ENCODE measurements at regions not wholly inside any gene's neighbourhood (a gene's known extent, or its start where the extent isn't known, plus 50 kb on each side); places are given as distances from the start of the nearest gene placed in this dataset.

DNA sequence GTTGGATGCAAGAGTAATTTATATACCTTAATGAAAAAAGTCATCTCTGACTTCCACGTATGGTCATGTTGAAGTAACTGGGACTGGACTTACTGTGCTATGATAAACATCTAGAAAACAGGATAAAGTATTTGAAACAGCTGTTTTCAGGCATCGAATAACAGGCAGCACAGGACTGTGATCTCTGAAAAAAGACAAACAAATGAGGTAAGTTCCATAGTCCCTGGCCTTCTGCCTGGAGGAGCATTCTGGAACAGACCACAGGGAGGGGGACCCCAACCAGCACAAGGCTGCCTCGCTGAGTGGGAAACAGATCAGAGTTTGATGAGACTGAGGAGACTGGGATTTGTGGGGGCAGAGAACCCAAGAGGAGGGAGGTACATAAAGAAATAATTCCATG, 89.1 kb upstream of the HABP2 start:
- TF ChIP-seq, protein P1, sequence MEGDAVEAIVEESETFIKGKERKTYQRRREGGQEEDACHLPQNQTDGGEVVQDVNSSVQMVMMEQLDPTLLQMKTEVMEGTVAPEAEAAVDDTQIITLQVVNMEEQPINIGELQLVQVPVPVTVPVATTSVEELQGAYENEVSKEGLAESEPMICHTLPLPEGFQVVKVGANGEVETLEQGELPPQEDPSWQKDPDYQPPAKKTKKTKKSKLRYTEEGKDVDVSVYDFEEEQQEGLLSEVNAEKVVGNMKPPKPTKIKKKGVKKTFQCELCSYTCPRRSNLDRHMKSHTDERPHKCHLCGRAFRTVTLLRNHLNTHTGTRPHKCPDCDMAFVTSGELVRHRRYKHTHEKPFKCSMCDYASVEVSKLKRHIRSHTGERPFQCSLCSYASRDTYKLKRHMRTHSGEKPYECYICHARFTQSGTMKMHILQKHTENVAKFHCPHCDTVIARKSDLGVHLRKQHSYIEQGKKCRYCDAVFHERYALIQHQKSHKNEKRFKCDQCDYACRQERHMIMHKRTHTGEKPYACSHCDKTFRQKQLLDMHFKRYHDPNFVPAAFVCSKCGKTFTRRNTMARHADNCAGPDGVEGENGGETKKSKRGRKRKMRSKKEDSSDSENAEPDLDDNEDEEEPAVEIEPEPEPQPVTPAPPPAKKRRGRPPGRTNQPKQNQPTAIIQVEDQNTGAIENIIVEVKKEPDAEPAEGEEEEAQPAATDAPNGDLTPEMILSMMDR (IDR thresholded peaks at IDR 0.05), result no peak
- no peak overlapping the region for H3K4me3 ChIP-seq
- H3K27ac ChIP-seq, result no peak overlapping the region
- H3K4me1 ChIP-seq, result no peaks in the 10 kb centered on the region
- ATAC-seq, result no peak
- DNase-seq, result no peak
- H3K27me3 ChIP-seq (ENCODE audit: low read depth), result no peaks in the 10 kb centered on the region
- H3K9me3 ChIP-seq, result no peaks in the 10 kb centered on the region
- intact Hi-C loops (cut with DNase I), result no loop called here
- H3K36me3 ChIP-seq, result no peaks in the 10 kb centered on the region

DNA sequence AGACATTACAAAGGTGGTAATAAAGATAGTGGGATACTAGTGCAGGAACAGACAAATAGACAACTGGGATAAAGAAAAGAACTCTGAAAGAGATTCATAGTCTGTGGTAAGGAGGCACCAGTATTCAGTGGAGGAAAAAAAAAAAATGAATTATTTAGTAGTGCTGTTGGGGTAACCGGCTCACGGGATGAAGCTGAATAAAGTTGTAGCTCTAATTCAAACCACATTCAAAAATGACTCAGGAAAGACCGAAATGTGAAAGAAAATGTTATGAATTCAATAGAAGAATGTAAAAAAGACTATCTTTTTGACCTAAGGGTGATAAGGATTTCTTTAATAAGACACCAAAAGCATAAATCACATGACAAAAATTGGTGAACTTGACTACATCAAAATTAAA, 83.1 kb upstream of the HABP2 start:
- H3K27ac ChIP-seq, result no peak overlapping the region
- H3K9me3 ChIP-seq, result no peaks in the 10 kb centered on the region
- TF ChIP-seq, protein P1 (IDR thresholded peaks at IDR 0.05), result no peak
- H3K27me3 ChIP-seq (ENCODE audit: low read depth), result no peaks in the 10 kb centered on the region
- H3K4me1 ChIP-seq, result no peaks in the 10 kb centered on the region
- ATAC-seq (no peak), DNase-seq (no peak)
- intact Hi-C loops (cut with DNase I), result no loop called here
- no peaks in the 10 kb centered on the region for H3K36me3 ChIP-seq
- no peak overlapping the region for H3K4me3 ChIP-seq

DNA sequence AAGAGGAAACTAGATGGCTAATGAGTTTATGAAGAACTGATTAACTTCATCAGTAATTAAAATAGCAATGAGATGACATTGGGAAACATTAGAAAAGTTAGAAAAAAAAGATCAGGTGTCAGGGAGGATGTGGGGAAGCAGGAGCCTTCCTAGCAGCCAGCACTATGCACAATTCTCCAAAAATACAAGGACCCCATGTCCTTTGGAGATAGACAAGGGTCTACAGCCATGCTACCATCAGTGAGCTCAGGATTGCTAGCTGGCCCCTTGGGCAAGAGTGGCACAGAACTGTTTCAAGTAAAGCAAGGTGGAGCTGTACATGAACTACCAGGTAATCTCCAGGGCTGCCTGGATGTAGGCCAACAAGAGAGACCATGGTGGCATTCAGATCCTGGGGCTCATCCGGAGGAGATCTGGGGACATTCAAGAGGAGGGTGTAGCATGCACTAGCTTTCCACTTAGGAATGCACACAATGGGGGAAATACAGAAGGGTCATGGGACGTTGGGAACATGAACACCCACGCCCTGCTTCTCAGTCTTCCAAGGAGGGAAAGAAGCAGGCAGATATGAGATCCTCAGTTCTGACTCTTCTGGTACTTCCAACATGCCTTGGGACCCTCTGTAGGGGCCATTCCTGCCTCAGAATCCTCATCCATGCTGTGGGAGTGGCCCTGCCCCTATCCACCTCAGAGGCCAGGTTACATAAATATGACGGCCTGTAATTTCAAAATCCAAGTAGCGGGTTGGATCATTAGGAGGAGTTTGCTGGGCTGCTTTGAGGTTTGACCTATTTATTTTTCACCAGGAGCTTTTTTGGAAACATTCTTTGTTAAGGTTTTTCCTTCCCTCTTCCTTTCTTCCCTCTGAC, 82.2 kb upstream of the HABP2 start:
- DNase-seq (no peak), ATAC-seq (no peak)
- H3K4me3 ChIP-seq, result no peak overlapping the region
- H3K36me3 ChIP-seq, result no peaks in the 10 kb centered on the region
- H3K27me3 ChIP-seq (ENCODE audit: low read depth), result no peaks in the 10 kb centered on the region
- intact Hi-C loops (cut with DNase I), result no loop called here
- H3K4me1 ChIP-seq, result peaks cover 8% of the 10 kb centered on the region
- no peaks in the 10 kb centered on the region for H3K9me3 ChIP-seq
- H3K27ac ChIP-seq, result no peak overlapping the region
- TF ChIP-seq, protein P1 (IDR thresholded peaks at IDR 0.05), result no peak

DNA sequence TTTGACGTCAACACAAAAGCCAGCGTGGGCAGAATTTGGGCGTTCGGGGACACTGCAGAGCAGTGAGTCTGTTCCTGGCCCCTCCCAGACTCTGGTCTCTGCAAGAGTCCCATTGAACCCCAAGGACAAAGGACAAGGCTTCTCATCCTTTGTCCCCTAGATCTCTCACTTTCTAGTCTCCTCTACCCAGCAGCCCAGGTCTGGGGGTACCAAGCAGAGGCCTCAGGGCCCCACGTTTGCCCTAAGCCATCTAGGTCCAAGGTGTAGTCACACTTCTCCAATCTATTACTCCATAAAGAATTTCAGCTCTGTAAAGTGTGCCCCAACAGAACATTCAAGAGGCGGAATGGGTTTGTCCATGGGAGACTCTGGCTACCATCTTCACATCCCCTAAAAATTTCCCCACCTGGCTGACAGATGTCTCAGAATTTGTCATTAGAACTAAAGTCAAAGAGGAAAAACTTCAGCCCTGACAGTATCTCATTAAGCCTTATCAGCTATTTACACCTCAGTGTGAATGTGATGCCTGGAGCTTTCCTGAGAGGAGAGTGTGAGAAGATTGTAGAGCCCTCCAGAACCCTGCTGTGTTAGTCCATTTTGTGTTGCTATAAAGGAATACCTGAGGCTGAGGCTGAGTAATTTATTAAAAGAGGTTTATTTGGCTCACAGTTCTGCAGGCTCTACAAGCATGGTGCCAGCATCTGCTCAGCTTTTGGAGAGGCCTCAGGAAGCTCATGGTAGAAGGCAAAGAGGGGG, 81.4 kb upstream of the HABP2 start:
- intact Hi-C loops (cut with DNase I), result no loop called here
- DNase-seq (no peak), ATAC-seq (no peak)
- H3K27me3 ChIP-seq (ENCODE audit: low read depth), result no peaks in the 10 kb centered on the region
- H3K36me3 ChIP-seq, result no peaks in the 10 kb centered on the region
- TF ChIP-seq, protein P1 (IDR thresholded peaks at IDR 0.05), result no peak
- H3K4me3 ChIP-seq, result no peak overlapping the region
- no peak overlapping the region for H3K27ac ChIP-seq
- peaks cover 16% of the 10 kb centered on the region for H3K4me1 ChIP-seq
- H3K9me3 ChIP-seq, result no peaks in the 10 kb centered on the region

DNA sequence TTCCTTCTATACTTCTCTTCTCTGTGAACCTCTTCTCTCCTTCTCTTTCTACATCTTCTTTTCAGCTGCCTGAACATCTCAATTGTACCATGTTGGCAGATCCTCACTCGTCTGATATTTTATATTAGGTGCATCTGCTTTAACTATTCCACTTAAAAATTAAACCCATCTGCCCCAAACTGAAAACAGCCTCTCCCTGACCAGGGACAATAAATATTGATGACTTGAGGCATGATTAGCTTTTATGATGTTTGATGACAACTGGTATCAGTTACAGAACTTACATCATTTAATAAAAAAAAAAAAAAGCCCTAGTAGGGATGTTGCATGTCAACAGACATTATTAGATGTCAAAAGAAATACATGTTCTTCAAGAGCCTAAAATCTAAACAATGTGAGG, 79.8 kb upstream of the HABP2 start:
- no peaks in the 10 kb centered on the region for H3K9me3 ChIP-seq
- no peak overlapping the region for H3K27ac ChIP-seq
- H3K4me1 ChIP-seq, result peaks cover 17% of the 10 kb centered on the region
- no peak for ATAC-seq
- H3K36me3 ChIP-seq, result no peaks in the 10 kb centered on the region
- no peak for DNase-seq
- TF ChIP-seq, protein P1 (IDR thresholded peaks at IDR 0.05), result no peak
- no peak overlapping the region for H3K4me3 ChIP-seq
- intact Hi-C loops (cut with DNase I), result no loop called here
- H3K27me3 ChIP-seq (ENCODE audit: low read depth), result no peaks in the 10 kb centered on the region
